NCI-H2196 (cell line): ENCODE measurements at regions not wholly inside any gene's neighbourhood (a gene's known extent, or its start where the extent isn't known, plus 50 kb on each side); places are given as distances from the start of the nearest gene placed in this dataset.

ENCODE experiments used
- DNase-seq: peaks from one replicate; lab custom pipeline; 2025; ENCODE audit not compliant: unreplicated experiment; lab: John Stamatoyannopoulos, UW

DNA sequence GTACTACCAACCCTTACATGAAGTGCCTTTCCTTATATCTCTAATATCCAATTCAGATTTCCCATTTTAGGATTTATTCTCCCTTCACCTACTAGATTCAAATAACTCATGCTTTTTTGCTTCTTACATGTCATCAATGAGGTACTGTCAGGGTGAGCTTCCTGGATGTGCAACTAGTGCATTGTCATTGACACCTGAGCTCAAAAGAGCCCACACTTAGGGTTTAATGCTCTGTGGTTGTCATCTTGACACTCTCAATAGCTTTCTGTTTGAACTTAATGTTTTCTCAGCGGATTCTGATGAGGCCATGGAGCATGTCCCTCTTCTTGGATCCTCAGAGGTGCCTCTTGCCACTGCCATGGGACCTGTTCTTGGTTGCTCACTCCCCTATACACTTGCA, 1033.3 kb upstream of the EYS start:
- no peak for DNase-seq

DNA sequence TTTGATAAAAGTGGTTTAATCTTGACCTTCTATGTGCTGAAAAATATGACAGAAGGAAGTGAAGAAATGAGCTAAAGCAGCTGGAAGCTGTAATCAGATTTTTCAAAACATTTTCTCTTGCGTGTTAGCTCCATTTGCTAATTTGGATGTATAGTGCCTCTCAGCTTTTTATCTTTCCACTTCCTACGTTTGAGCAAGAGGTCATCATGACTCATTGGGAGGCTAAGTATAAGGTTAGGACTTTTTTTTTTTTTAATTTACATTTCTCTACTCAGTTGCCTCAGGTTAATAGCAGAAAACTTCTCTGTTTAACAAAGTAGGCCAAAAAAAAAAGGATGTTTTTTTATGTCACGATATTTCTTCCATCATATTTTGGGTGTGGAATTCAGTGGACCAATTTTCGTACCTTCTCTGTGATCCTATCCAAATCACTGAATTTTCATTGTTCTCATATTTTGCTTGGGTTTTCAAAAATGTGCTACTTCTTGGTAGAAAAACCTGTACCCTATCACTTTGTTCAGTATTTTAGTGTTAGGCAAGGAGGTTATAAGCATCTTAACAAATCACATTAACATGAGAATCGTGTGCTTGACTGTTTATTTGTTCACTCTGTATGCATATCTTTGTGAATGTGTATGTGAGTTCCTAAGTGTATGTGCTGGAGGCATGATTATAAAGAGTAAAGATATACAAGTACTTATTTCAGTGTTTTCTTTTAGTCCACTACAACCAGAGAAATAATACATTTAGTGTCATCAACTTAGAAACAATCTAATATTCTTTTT, 1028.3 kb upstream of the EYS start:
- no peak for DNase-seq

DNA sequence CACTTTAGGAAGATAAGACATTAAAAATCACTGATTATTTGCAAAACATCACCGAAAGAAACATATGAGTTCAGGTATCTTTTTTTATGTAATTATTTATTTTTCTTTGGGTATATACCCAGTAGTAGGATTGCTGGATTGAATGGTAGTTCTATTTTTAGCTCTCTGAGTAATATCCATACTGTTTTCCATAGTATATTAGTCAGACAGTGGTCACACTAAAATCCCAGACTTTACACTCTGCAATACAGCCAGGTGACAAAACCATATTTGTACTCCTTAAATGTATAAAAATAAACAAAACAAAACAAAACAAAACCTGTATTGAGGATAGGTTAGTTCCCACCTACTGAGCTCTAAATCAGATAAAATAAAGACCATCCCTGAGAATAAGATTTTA, 1024.3 kb upstream of the EYS start:
- no peak for DNase-seq

DNA sequence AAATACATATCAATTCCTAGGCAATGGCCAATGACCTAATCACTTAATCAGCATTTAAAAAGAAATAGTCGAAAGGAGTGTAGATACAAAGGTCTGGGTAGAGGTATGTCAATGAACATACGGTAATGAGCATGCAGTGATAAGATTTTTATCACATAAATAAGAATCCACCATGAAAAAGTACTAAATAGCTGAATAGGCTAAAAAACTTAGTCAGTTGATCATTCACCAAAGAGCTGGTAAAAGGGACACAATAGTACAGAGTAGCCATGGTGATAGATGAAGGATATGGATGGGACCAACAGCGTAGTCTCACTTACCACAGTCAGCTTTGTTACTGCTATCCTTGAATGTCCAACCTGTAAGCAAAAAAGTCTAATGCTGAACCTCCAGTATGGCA, 1018.6 kb upstream of the EYS start:
- DNase-seq, result no peak

DNA sequence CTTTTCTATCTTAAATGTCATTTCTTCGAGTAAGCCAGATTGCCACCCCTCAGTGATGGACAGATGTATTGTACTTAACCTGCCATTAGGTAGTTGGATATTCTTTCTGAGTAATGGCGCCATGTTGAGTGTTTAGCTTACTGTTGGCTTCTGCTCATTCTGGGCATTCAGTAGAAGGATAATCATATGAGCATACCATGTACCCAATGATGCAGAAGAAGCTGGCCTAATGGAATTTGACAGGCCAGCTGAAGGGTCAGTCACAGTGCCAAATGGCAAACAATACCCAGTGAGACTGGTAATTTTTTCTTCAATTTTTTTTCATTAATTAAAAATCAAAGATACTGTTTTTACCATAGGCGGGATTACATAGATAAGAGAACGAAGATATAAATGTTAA, 1010.8 kb upstream of the EYS start:
- no peak for DNase-seq

DNA sequence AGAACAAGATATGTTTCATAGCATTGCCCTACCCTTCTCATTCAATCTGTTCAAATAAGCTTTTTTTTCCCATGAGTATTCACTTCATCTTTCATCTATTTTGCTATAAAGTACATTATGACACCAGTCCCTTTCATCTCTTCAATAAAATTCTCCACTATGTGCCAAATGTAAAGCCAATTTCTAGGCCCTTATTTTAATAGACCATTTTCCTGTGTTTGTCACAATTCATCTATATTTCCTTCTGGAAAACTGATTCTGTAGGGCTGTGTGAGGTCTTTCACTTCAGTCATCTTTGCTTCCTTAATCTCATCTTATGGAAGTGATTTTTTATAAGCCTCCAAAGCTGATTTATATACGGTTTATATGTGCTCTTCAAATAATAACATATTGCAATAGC, 992.4 kb upstream of the EYS start:
- DNase-seq, result no peak

DNA sequence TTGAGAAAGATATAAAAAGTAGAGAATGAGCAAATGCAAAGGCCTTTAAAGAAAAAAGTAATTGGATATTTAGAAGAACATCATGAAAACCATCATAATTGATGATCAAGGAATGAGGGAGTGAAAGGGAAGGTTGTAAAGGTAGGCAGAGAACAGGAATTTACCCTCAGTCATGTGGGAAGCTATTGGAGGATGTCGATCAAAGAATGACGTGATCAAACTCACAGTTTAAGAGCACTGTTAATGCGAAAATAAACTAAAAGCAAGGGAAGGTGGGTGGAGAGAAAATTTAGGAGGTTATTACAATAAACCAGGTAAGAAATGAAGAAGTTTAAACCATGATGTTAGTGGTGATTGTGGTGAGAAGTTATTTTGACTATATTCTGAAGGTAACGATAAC, 982.6 kb upstream of the EYS start:
- DNase-seq, result no peak

DNA sequence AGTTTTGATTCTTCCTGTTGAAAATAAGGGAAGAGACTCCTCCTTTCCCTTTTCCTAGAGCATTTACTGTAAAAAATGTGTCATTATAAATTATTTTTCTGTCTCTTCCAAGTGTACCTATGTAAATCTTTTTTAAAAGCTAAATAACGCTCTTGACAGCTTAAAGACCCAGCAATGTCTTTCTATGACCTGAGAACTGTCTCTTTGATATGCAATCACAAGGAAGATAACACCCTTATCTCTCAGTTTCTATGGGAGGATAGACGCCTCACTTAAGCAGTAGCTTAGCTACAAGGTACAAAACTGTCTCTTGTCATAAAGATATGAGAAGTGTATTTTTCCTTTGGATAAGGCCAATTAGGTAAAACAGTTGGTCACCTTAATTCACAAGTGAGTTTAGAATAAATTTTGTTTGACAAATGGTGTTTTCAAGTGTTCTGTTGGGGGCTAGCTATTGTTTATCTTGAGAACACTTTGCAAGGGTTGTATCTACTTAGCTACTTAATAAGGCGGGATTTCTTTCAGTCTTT, 980.6 kb upstream of the EYS start:
- no peak for DNase-seq

DNA sequence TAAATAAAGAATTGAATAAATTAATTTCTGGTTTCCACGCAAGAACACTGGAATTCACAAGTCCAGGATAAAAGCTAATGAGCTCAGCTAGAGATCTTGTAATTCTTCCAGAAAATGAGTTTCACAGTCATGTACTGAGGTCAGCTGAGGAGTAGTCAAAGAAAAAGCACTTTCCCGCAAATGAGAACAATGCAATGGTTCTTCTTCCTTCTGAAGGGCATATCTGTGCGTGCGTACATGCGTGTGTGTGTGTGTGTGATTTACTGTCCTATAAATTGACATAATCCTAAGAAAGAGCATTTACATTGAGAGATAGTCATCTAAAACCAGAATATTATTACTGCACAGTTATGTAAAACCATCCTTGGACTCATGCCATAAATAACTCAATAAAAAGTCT, 968.9 kb upstream of the EYS start:
- no peak for DNase-seq

DNA sequence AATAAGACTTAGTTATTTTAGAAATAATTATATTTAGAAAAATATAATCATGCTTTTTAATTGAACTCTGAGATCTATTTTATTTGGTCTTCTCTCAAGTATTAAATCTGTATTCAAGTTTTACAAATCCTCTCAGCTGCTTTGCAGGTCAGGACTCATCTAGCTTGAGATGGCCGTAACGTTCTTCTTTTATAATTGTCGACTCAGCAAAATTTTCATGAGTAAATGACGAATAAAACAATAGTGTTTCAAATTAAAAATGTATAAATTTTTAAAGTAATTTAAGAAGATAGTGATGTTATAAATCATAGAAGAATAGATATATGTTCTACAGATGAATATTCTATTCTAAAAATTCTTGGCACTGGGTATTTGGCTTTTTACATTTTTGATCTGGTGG, 957.1 kb upstream of the EYS start:
- DNase-seq, result no peak

DNA sequence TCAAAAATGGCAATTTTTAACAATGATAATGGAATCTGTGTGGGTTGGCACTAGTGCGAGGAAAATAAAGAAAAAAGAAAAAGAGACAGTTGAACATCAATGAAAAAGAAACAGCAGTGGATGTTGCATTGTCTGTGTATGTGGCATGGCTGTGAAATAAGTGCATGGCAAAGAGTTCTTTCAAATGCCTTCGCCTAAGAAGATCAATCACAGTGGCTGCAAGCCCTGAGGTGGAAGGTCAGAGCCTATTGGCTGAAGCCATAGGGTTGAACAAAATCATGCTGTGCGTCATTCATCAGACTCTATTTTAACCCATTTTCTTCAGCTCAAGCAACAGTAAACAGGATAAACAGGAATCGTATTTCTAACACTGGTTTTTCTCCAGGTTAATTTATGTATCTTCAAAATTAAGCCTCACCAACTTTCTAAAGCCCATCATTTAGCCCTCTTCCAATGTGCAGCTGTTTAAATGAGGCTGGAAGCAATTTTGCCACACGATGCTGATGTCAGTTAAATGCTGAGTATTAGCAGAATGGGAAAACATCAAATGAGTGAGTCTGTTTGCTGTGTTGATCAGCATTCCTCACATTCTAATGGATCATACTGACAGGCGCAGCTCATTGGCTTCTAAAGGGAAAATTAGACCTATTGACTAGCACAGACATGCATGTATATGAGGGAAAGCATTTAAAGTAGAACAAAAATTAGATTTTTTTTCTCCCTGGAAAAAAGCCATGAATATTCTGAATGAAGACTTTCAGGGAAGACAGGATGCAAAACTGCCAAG, 955.9 kb upstream of the EYS start:
- DNase-seq, result no peak

DNA sequence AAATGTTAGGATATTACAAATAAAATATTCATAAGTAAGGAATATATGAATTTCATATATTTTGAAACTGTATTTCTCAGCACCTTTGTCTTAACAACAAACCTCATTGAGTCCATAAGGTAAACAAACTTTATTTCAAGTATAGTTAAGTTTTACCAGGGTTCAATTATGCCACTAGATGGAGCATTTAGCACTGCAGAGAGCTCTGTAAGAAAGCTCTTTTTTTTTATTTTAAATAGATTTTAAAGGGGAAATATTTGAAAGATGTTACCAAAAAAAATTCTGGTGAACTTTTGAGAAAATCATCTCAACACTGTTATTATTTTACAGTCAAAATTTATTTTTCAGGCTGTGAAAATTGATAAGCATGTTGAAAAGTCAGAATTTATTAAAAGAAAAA, 955.2 kb upstream of the EYS start:
- no peak for DNase-seq

DNA sequence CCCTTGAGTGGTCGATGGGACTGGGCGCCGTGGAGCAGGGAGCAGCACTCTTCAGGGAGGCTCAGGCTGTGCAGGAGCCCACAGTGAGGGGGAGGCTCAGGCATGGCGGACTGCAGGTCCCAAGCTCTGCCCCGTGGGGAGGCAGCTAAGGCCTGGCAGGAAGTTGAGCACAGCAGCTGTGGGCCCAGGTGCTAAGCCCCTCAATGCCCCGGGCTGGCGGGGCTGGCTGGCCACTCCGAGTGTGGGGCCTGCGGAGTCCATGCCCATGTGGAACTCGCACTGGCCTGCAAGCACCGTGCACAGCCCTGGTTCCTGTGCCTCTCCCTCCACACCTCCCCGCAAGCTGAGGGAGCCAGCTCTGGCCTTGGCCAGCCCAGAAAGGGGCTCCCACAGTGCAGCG, 948.4 kb upstream of the EYS start:
- DNase-seq, result no peak

DNA sequence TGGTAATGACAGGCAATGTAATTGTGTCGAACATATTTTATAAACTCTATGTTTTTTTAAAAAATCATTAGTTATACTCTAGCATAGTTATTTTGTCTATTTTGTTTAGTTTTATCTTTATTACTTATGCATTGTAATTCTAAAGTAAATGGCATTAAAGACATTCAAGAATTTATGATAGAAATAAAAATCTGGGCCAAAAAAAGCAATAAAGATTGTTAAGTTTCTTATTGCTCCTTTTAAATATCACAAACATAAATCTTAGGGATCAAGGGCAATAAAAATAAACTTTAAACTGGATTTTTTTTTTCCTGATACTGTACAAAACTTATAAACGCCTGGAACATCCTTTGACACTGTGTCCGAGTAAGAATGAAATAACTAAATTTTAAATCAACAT, 931.5 kb upstream of the EYS start:
- no peak for DNase-seq

DNA sequence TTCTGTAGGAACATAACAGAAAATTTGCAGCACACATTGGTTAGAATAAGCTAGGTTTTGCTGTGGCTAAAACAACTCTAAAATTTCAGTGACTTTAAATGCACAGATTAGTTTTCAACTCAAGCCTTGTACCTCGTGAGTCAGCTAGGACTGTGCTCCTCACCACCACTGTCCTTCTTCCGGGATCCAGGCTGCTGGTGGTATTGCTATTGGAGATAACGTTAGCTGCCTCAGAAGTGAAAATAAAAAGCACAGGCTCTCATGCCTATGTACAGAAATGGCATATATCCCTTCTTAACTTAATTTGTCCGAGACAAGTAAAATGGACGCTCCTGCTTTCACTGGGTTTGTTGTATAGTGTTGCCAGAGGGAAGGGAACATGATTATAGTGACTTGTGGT, 931.1 kb upstream of the EYS start:
- DNase-seq, result no peak

DNA sequence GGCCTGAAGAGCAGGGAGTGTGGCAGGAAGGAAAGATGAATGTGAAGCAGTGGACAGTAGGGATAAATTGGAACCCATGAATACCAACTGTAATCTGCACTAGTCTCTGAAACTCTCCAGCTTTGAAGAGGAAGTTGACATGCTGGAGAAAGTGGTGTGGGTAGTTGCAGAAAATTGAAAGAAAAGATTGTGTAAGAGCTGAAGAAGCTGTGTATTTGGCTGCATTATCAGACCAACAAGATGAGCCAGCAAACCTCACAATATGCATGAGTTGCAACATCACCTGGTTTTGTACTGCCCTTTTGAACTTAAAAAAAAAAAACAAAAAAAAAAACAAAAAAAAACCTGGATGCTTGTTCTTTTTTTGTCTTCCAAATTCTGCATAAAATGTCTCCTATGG, 921.9 kb upstream of the EYS start:
- no peak for DNase-seq

DNA sequence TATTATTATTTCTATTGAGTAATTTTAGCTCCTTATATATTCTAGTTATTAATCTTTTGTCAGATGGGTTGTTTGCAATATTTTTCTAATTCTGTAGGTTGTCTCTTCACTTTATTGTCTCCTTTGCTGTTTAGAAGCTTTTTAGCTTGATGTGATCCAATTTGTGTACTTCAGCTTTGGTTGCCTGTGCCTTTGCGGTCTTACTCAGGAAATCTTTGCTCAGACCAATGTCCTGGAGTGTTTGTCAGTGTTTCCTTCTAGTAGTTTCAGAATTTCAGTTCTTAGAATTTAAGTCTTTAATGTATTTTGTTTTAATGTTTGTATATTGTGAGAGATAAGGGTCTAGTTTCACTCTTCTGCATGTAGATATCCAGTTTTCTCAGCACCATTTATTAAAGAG, 916.0 kb upstream of the EYS start:
- no peak for DNase-seq

DNA sequence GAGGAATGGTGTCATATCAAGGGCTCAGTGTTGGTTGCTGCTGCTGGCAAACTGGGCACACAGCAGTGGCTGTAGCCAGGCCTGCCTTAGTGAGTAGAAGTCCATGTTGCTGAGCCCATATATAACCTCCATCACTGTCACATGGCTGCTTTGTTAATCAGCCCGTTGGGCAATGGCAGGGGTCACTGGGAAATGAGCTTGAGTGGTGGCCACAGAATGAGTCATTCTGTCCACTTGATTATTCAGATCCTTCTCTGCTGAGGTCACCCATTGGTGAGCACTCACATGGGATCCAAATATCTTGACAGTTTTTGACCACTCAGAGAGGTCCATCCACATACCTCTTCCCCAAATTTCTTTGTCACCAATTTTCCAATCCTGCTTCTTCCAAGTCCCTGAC, 898.9 kb upstream of the EYS start:
- no peak for DNase-seq

DNA sequence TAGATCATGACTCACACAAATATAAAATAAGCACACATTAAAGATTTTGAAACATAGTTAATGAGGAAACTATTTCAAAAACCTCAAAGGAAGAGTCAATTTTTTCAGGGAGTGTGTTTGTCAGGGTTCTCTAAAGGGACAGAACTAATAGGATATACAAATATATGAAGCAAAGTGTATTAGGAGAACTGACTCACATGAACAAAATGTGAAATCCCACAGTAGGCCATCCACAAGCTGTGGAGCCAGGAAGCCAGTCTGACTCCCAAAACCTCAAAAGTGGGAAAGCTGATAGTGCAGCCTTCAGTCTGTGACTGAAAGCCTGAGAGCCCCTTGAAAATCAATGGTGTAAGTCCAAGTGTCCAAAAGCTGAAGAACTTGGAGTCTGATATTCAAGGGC, 898.0 kb upstream of the EYS start:
- no peak for DNase-seq

DNA sequence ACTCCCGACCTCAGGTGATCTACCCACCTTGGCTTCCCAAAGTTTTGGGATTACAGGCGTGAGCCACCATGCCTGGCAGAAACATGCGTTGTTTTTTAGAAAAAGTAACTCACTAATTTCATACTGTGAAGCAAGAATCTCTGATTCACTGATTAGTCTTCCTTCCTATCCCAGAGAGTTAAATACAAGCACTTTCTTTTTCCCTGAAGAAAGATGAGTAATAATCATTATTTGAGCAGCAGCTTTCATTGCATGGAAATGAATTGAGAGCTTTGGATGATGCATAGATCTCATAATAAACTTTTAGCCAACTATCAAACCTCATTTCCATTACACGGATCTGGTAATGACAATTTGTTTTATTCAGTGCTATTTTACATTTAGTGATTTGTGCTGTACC, 892.5 kb upstream of the EYS start:
- DNase-seq, result no peak

DNA sequence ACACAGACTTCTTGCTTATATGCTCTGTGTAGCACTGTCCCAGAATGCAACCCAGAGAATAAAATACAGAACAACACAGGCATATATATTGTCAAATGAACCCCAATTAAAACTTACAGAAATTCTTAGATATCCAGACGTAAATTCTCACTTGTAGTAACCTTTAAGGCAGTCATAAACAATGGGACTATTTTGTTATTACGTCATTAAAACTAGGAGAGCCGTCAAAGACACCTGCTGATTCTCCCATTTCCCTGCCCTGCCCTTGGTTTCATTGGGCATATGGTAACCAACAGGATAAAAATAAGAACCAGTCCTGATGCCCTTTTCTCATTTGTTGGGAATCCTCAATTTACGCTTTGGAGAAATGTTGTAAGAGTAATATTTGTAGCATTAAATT, 871.3 kb upstream of the EYS start:
- DNase-seq, result no peak

DNA sequence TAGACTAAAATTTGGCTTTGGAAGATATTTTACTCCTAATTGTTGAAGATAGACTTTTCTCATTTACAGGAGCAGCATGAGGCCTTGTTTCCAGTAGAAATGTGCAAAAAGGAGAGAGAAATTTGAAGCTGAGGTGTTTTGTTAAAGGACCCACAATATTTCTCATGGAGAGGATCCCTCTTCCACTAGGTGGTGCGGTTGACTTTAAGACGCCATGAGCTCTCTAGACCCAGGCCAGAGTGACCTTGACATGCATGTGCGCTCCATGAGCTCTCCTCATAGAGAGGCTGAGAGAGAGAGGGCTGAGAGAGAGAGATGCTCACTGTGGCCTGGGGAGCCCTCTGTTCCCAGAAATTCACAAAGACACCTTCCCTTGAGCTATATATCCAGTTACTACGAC, 861.2 kb upstream of the EYS start:
- no peak for DNase-seq

DNA sequence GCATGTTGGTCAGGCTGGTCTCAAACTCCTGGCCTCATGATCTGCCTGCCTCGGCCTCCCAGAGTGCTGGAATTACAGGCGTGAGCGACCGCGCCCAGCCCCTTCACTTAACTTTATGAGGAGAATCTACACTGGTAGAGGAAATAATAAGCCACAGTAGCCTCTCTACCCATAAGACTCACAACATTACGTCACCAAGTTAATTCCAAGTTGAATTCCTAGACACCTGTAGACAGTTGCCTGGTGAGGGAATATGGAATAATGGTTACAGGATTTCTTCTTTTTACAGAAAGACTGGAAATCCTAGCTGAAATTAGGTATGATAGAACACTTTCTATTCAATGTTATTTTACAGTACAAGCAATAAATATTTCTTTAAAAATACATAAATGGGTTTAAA, 854.5 kb upstream of the EYS start:
- no peak for DNase-seq
